SK-N-SH (cell line): ENCODE measurements at regions not wholly inside any gene's neighbourhood (a gene's known extent, or its start where the extent isn't known, plus 50 kb on each side); places are given as distances from the start of the nearest gene placed in this dataset.

Source experiments
- CTCF ChIA-PET: fragments of 300-600, 350-600 bp; formaldehyde crosslinking; extraction: SDS; loops from one replicate; lab custom pipeline; 2021; lab: Yijun Ruan, JAX
- POLR2A ChIA-PET: fragments of 350-600 bp; sonication (Branson Sonifier 250); formaldehyde crosslinking; extraction: SDS; loops from one replicate; lab custom pipeline; 2020; ENCODE audit warnings: antibody characterized with exemption, inconsistent platforms; lab: Yijun Ruan, JAX
- DNase-seq: peaks from one replicate; pipeline ENCODE4 v3.0.0; 2012
- H2AFZ ChIP-seq: fragments of 200-600 bp; sonication (generic); 2 replicates; pipeline ENCODE4 v1.8.1; 2016; ENCODE audit warnings: antibody characterized with exemption, mild to moderate bottlenecking, low read depth
- H3F3A ChIP-seq: fragments of 200-600 bp; sonication (generic); replicated peaks from 2 replicates; pipeline ENCODE3; 2016; ENCODE audit warnings: antibody characterized with exemption, mild to moderate bottlenecking; ENCODE audit not compliant: insufficient read depth
- H3K27ac ChIP-seq, 2 experiments: fragments of 200-500 bp in 1 of 2; fragments of 200-600 bp in 1 of 2; sonication (Bioruptor generic) in 1 of 2; sonication (generic), shearing (Covaris generic) in 1 of 2; 2 replicates each; pipeline versions ENCODE4 v1.5.1 to v1.6.1; 2014 to 2016; ENCODE audit warnings: low read depth in 2 of 2, inconsistent platforms in 1 of 2, low read length in 1 of 2, mild to moderate bottlenecking in 1 of 2, mixed read lengths in 1 of 2
- H3K27me3 ChIP-seq: fragments of 200-600 bp; sonication (generic), shearing (Covaris generic); 2 replicates; pipeline ENCODE4 v1.6.1; 2016; ENCODE audit warnings: mixed run types; ENCODE audit not compliant: insufficient read depth
- H3K36me3 ChIP-seq, 2 experiments: fragments of 200-500 bp in 1 of 2; fragments of 200-600 bp in 1 of 2; sonication (Bioruptor generic) in 1 of 2; sonication (generic) in 1 of 2; replicated peaks in 1 of 2; 2 replicates each; pipeline versions ENCODE3 to v1.5.1; 2014 to 2016; ENCODE audit warnings: low read length in 1 of 2, mild to moderate bottlenecking in 1 of 2; ENCODE audit not compliant: insufficient read depth in 2 of 2, control insufficient read depth in 1 of 2
- H3K4me1 ChIP-seq, 2 experiments: fragments of 200-500 bp in 1 of 2; fragments of 200-600 bp in 1 of 2; sonication (Bioruptor generic) in 1 of 2; sonication (generic), shearing (Covaris generic) in 1 of 2; 2 replicates each; pipeline versions ENCODE4 v1.5.1 to v1.6.1; 2014 to 2016; ENCODE audit warnings: low read depth in 1 of 2, low read length in 1 of 2, mixed run types in 1 of 2; ENCODE audit not compliant: insufficient read depth in 2 of 2, control insufficient read depth in 1 of 2
- H3K4me2 ChIP-seq: fragments of 200-600 bp; sonication (generic), shearing (Covaris generic); 2 replicates; pipeline ENCODE4 v1.6.1; 2017; ENCODE audit warnings: mixed run types
- H3K4me3 ChIP-seq, 2 experiments: fragments of 200-500 bp in 1 of 2; fragments of 200-600 bp in 1 of 2; sonication (Bioruptor generic) in 1 of 2; sonication (generic), shearing (Covaris generic) in 1 of 2; 2 replicates each; pipeline versions ENCODE4 v1.5.1 to v1.8.1; 2014 to 2016; ENCODE audit warnings: low read depth in 2 of 2, inconsistent platforms in 1 of 2, low read length in 1 of 2, mild to moderate bottlenecking in 1 of 2, mixed read lengths in 1 of 2, moderate library complexity in 1 of 2
- H3K79me2 ChIP-seq: fragments of 200-600 bp; sonication (generic); 2 replicates; pipeline ENCODE4 v1.8.1; 2017; ENCODE audit warnings: mild to moderate bottlenecking; ENCODE audit not compliant: insufficient read depth
- H3K9ac ChIP-seq: fragments of 200-600 bp; sonication (generic); 2 replicates; pipeline ENCODE4 v1.6.1; 2017; ENCODE audit warnings: mixed run types
- H3K9me2 ChIP-seq: fragments of 200-600 bp; sonication (generic); 2 replicates; pipeline ENCODE4 v1.6.1; 2017; ENCODE audit warnings: mixed run types
- H3K9me3 ChIP-seq: fragments of 200-600 bp; sonication (generic); 2 replicates; pipeline ENCODE4 v1.6.1; 2017; ENCODE audit warnings: mixed run types, mild to moderate bottlenecking, moderate library complexity
- H4K20me1 ChIP-seq: fragments of 200-600 bp; sonication (generic); 2 replicates; pipeline ENCODE4 v1.6.1; 2017; ENCODE audit warnings: mild to moderate bottlenecking, mixed run types; ENCODE audit not compliant: insufficient read depth
- CHD2 ChIP-seq: fragments of 150-350 bp; IDR thresholded peaks from 2 replicates; pipeline ENCODE4 v1.6.1; 2018; ENCODE audit warnings: low read length; ENCODE audit not compliant: partially characterized antibody
- ELF1 ChIP-seq: IDR thresholded peaks from 2 replicates; pipeline ENCODE4 v1.4.0; 2012
- FOSL2 ChIP-seq: IDR thresholded peaks from 2 replicates; pipeline ENCODE4 v1.4.0; 2012; ENCODE audit warnings: low read depth, mild to moderate bottlenecking, moderate library complexity, borderline replicate concordance
- FOXJ3 ChIP-seq: sonication (generic); formaldehyde crosslinking; IDR thresholded peaks from 2 replicates; pipeline ENCODE4 v1.5.1; 2020; ENCODE audit warnings: mild to moderate bottlenecking, missing genetic modification reagents
- FOXM1 ChIP-seq: IDR thresholded peaks from 2 replicates; pipeline ENCODE4 v1.4.0; 2012; ENCODE audit warnings: low read depth, mild to moderate bottlenecking
- GABPA ChIP-seq: IDR thresholded peaks from 2 replicates; pipeline ENCODE4 v1.4.0; 2012; ENCODE audit warnings: low read depth, mild to moderate bottlenecking
- IRF3 ChIP-seq: fragments of 150-350 bp; IDR thresholded peaks from 2 replicates; pipeline ENCODE4 v1.6.1; 2016; ENCODE audit warnings: mild to moderate bottlenecking, low read depth, low read length
- JUND ChIP-seq: IDR thresholded peaks from 2 replicates; pipeline ENCODE4 v1.4.0; 2012
- MEF2A ChIP-seq: IDR thresholded peaks from 2 replicates; pipeline ENCODE4 v1.4.0; 2012; ENCODE audit warnings: low read depth, borderline replicate concordance
- MXI1 ChIP-seq: IDR thresholded peaks from 2 replicates; pipeline ENCODE4 v1.6.1; 2012; ENCODE audit warnings: mild to moderate bottlenecking, low read depth, low read length, improper control_type of control experiment
- NRF1 ChIP-seq: IDR thresholded peaks from 2 replicates; pipeline ENCODE4 v1.6.1; 2012; ENCODE audit warnings: low read depth, mild to moderate bottlenecking, low read length
- RAD21 ChIP-seq: IDR thresholded peaks from 2 replicates; pipeline ENCODE4 v1.6.1; 2012; ENCODE audit warnings: mild to moderate bottlenecking, low read length
- RFX5 ChIP-seq: IDR thresholded peaks from 2 replicates; pipeline ENCODE4 v1.6.1; 2012; ENCODE audit warnings: mild to moderate bottlenecking, improper control_type of control experiment, low read length
- SMC3 ChIP-seq: IDR thresholded peaks from 2 replicates; pipeline ENCODE4 v1.6.1; 2012; ENCODE audit warnings: low read depth, low read length, improper control_type of control experiment
- TAF1 ChIP-seq: IDR thresholded peaks from 2 replicates; pipeline ENCODE4 v1.6.1; 2012; ENCODE audit warnings: low read depth, mild to moderate bottlenecking, low read length, moderate library complexity, borderline replicate concordance
- TCF12 ChIP-seq: IDR thresholded peaks from 2 replicates; pipeline ENCODE4 v1.4.0; 2012
- YY1 ChIP-seq: IDR thresholded peaks from 2 replicates; pipeline ENCODE4 v1.4.0; 2012; ENCODE audit warnings: low read depth, mild to moderate bottlenecking
- ZBTB33 ChIP-seq: IDR thresholded peaks from 2 replicates; pipeline ENCODE4 v1.4.0; 2012; ENCODE audit warnings: low read depth, borderline replicate concordance
- WGBS: methylation state at CpG from one replicate; pipeline ENCODE4 v1.1.6; 2017; ENCODE audit warnings: low lambda C conversion rate; 5-methylcytosine and 5-hydroxymethylcytosine counted together
- TF ChIP-seq, protein P1 (sequence below): IDR thresholded peaks from 2 replicates; pipeline ENCODE4 v1.6.1; 2012; ENCODE audit warnings: mild to moderate bottlenecking, low read depth, low read length, moderate library complexity
- TF ChIP-seq, protein P2 (sequence below): IDR thresholded peaks from 2 replicates; pipeline ENCODE4 v1.4.0; 2012; ENCODE audit warnings: low read depth, borderline replicate concordance

DNA sequence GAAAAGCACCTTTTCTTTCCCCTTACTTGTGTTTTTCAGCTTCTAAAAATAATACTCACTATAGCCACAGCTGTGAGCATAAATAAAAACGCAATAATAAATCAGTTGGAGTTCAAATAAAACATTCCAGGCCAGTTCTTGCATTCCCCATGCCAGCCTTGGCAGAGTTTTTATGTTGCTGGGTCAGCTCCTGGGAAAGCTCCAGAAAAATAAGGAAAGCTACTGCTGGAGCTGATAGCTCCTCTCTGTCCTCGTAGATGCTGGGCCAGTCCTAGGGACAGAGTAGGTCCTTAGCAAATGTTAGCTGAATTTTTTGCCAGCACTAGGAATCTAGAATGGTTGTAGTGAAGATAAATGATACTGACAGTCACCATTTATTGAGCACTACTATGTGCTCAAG lies 389.0 kb upstream of the SYNCRIP start:
- CTCF ChIA-PET, result no interaction called here
- no peaks in the 10 kb centered on the region for H3K9me2 ChIP-seq
- H3K4me3 ChIP-seq, result no peak overlapping the region
- H2AFZ ChIP-seq, result no peak overlapping the region
- no peaks in the 10 kb centered on the region for H3K27me3 ChIP-seq
- no peak overlapping the region for H3K9ac ChIP-seq
- no peaks in the 10 kb centered on the region for H3K36me3 ChIP-seq
- H3K9me3 ChIP-seq, result no peaks in the 10 kb centered on the region
- no peak for TF ChIP-seq ZBTB33
- TF ChIP-seq, all 33 proteins: peak for 0
- H3F3A ChIP-seq, result no peaks in the 10 kb centered on the region
- POLR2A ChIA-PET, result no interaction called here
- 7% methylated on average over 2 of the region's 2 CpGs for whole genome bisulfite sequencing
- no peak overlapping the region for H3K27ac ChIP-seq
- H3K79me2 ChIP-seq, result no peaks in the 10 kb centered on the region
- H4K20me1 ChIP-seq, result no peaks in the 10 kb centered on the region
- H3K4me2 ChIP-seq, result no peak overlapping the region
- no peaks in the 10 kb centered on the region for H3K4me1 ChIP-seq
- DNase-seq, result no peak

GRCh38 chr6:86030875-86031274 lies 388.2 kb upstream of the SYNCRIP start:
- Histone ChIP-seq H3K4me2 (no peak overlapping the region), H3K9me3 (no peaks in the 10 kb centered on the region), H3K27ac (no peak overlapping the region), H2AFZ (no peak overlapping the region), H3K9me2 (no peaks in the 10 kb centered on the region), H3K79me2 (no peaks in the 10 kb centered on the region), H3F3A (no peaks in the 10 kb centered on the region), H4K20me1 (no peaks in the 10 kb centered on the region), H3K36me3 (no peaks in the 10 kb centered on the region), H3K27me3 (no peaks in the 10 kb centered on the region), H3K4me1 (no peaks in the 10 kb centered on the region), H3K4me3 (no peak overlapping the region), H3K9ac (no peak overlapping the region)
- ChIA-PET POLR2A (no interaction called here), CTCF (no interaction called here)
- TF ChIP-seq MEF2A, result no peak
- TF ChIP-seq FOXM1, result no peak
- no peak for TF ChIP-seq RAD21
- TF ChIP-seq MXI1, result no peak
- TF ChIP-seq, protein P1, sequence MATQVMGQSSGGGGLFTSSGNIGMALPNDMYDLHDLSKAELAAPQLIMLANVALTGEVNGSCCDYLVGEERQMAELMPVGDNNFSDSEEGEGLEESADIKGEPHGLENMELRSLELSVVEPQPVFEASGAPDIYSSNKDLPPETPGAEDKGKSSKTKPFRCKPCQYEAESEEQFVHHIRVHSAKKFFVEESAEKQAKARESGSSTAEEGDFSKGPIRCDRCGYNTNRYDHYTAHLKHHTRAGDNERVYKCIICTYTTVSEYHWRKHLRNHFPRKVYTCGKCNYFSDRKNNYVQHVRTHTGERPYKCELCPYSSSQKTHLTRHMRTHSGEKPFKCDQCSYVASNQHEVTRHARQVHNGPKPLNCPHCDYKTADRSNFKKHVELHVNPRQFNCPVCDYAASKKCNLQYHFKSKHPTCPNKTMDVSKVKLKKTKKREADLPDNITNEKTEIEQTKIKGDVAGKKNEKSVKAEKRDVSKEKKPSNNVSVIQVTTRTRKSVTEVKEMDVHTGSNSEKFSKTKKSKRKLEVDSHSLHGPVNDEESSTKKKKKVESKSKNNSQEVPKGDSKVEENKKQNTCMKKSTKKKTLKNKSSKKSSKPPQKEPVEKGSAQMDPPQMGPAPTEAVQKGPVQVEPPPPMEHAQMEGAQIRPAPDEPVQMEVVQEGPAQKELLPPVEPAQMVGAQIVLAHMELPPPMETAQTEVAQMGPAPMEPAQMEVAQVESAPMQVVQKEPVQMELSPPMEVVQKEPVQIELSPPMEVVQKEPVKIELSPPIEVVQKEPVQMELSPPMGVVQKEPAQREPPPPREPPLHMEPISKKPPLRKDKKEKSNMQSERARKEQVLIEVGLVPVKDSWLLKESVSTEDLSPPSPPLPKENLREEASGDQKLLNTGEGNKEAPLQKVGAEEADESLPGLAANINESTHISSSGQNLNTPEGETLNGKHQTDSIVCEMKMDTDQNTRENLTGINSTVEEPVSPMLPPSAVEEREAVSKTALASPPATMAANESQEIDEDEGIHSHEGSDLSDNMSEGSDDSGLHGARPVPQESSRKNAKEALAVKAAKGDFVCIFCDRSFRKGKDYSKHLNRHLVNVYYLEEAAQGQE, result no peak
- TF ChIP-seq JUND, result no peak
- TF ChIP-seq ZBTB33, result no peak
- no peak for TF ChIP-seq FOSL2
- TF ChIP-seq SMC3, result no peak
- TF ChIP-seq ELF1, result no peak
- TF ChIP-seq FOXJ3 (CRISPR knock-in tag), result no peak
- TF ChIP-seq TCF12, result no peak
- no peak for TF ChIP-seq RFX5
- TF ChIP-seq TAF1, result no peak
- no peak for TF ChIP-seq GABPA
- no peak for TF ChIP-seq IRF3
- no peak for TF ChIP-seq NRF1
- no peak for TF ChIP-seq CHD2
- TF ChIP-seq YY1, result no peak
- TF ChIP-seq, protein P2, sequence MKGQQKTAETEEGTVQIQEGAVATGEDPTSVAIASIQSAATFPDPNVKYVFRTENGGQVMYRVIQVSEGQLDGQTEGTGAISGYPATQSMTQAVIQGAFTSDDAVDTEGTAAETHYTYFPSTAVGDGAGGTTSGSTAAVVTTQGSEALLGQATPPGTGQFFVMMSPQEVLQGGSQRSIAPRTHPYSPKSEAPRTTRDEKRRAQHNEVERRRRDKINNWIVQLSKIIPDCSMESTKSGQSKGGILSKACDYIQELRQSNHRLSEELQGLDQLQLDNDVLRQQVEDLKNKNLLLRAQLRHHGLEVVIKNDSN, result no peak
- 48% methylated on average over 3 of the region's 3 CpGs for WGBS
- no peak for DNase-seq
